ENCODE measurements at regions not wholly inside any gene's neighbourhood (a gene's known extent, or its start where the extent isn't known, plus 50 kb on each side); places are given as distances from the start of the nearest gene placed in this dataset.

DNA sequence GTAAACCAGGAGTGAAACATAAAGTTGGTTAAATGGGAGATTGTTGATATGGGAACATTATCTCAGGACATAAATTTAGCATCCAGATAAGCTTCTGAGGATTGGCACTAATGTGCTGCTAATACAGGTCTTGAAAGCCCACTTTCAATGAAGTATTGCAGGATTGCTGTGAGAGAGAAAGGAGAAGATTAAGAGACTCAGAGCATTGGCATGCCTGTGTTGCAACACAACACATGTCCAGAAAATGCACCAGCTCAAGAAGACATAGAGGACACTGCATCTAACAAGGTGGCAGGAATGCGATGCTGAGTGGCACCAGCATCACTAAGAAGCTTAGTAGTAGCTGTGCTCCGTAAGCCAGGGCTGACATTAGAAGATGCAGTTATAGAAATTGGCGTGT, 728.9 kb downstream of the SUCLG1 start:
- Histone ChIP-seq H3K27ac (ENCODE audit: low read length) (no peak overlapping the region), H3K36me3 (ENCODE audit: control insufficient read depth in 2 of 2, extremely low read depth in 1 of 2, insufficient read depth in 1 of 2, low read length in 1 of 2) (no peaks in the 10 kb centered on the region), H3K4me1 (ENCODE audit: control insufficient read depth in 1 of 2, extremely low read depth in 1 of 2, insufficient read depth in 2 of 2, low read length in 2 of 2) (no peaks in the 10 kb centered on the region), H3K9me3 (no peaks in the 10 kb centered on the region), H3K27me3 (replicated peaks in 1 of 2; ENCODE audit: control insufficient read depth in 2 of 2, extremely low read depth in 1 of 2, insufficient read depth in 2 of 2, low read length in 1 of 2) (no peaks in the 10 kb centered on the region), H3K4me3 (ENCODE audit: control insufficient read depth in 1 of 2, extremely low read depth in 1 of 2, low read length in 1 of 2) (no peak overlapping the region)
- H3K27ac Mint-ChIP-seq: no peak overlapping the region
- ATAC-seq (replicated peaks in 1 of 4): no peak
- 100% methylated on average over 1 of the region's 3 CpGs for WGBS (ENCODE audit: insufficient coverage)
- CTCF ChIA-PET: no interaction called here
- no peak overlapping the region for H3K4me3 Mint-ChIP-seq
- no peaks in the 10 kb centered on the region for H3K4me1 Mint-ChIP-seq
- no peak for DNase-seq
- H3K36me3 Mint-ChIP-seq: no peaks in the 10 kb centered on the region
- H3K27me3 Mint-ChIP-seq: no peaks in the 10 kb centered on the region
- POLR2A ChIA-PET: no interaction called here
- peaks cover 4 to 21% (median 8%) of the 10 kb centered on the region in 3 donors for H3K9me3 Mint-ChIP-seq

DNA sequence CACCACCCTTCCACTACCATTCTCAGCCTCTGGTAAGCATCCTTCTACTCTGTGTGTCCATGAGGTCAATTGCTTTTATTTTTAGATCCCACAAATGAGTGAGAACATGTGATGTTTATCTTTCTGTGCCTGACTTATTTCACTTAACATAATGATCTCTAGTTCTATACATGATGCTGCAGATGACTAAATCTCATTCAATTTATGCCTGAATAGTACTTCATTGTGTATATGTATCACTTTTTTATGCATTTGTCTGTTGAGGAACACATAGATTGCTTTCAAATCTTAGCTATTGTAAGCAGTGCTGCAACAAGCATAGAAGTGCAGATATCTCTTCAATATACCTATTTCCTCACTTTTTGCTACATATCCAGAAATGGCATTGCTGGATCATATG, 733.3 kb downstream of the SUCLG1 start:
- H3K4me1 Mint-ChIP-seq: no peaks in the 10 kb centered on the region
- H3K27me3 Mint-ChIP-seq: no peaks in the 10 kb centered on the region

DNA sequence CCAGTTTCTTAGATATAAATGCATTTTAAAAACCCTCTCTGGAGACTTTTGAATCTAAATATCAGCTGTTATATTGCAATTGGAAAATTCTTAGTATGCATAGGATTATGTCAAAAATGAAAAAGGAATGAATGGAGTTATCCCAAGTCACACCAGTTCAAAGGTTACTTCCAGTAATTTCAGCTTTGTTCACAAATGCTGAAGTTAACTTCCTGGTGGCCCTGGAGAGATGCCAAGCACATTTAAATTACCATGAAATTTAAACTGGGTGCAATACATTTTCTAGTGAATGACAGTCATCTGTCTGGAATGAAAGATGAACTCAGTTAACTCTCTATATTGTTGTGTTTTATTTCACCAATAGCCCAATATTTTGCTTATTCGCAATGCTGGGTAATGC, 753.9 kb downstream of the SUCLG1 start:
- CTCF ChIA-PET: no interaction called here
- H3K9me3 Mint-ChIP-seq: peaks cover 0 to 14% (median 3%) of the 10 kb centered on the region in 3 donors
- ATAC-seq (replicated peaks in 1 of 4): no peak

More for the DNA sequence above, 733.3 kb downstream of the SUCLG1 start:
- no peak overlapping the region for H3K27ac Mint-ChIP-seq
- no peak overlapping the region for H3K4me3 Mint-ChIP-seq
- Histone ChIP-seq H3K4me3 (ENCODE audit: control insufficient read depth in 1 of 2, extremely low read depth in 1 of 2, low read length in 1 of 2) (no peak overlapping the region), H3K9me3 (no peaks in the 10 kb centered on the region), H3K27me3 (replicated peaks in 1 of 2; ENCODE audit: control insufficient read depth in 2 of 2, extremely low read depth in 1 of 2, insufficient read depth in 2 of 2, low read length in 1 of 2) (no peaks in the 10 kb centered on the region), H3K4me1 (ENCODE audit: control insufficient read depth in 1 of 2, extremely low read depth in 1 of 2, insufficient read depth in 2 of 2, low read length in 2 of 2) (no peaks in the 10 kb centered on the region), H3K27ac (ENCODE audit: low read length) (no peak overlapping the region), H3K36me3 (ENCODE audit: control insufficient read depth in 2 of 2, extremely low read depth in 1 of 2, insufficient read depth in 1 of 2, low read length in 1 of 2) (no peaks in the 10 kb centered on the region)
- H3K9me3 Mint-ChIP-seq: peaks cover 4 to 16% (median 6%) of the 10 kb centered on the region in 3 donors
- POLR2A ChIA-PET: no interaction called here
- H3K36me3 Mint-ChIP-seq: no peaks in the 10 kb centered on the region
- no peak for DNase-seq
- CTCF ChIA-PET: no interaction called here
- ATAC-seq (replicated peaks in 1 of 4): no peak

GRCh38 chr2:83703598-83703997, 755.5 kb downstream of the SUCLG1 start:
- no peak for ATAC-seq (replicated peaks in 1 of 4)
- Mint-ChIP-seq H3K4me3 (no peak overlapping the region), H3K27ac (no peak overlapping the region), H3K4me1 (no peaks in the 10 kb centered on the region), H3K36me3 (no peaks in the 10 kb centered on the region), H3K27me3 (no peaks in the 10 kb centered on the region), H3K9me3 (peaks cover 0 to 14% (median 3%) of the 10 kb centered on the region in 3 donors)
- no peaks in the 10 kb centered on the region for H3K27me3 ChIP-seq (replicated peaks in 1 of 2; ENCODE audit: control insufficient read depth in 2 of 2, extremely low read depth in 1 of 2, insufficient read depth in 2 of 2, low read length in 1 of 2)
- no peak overlapping the region for H3K27ac ChIP-seq (ENCODE audit: low read length)
- DNase-seq: no peak
- POLR2A ChIA-PET: no interaction called here
- CTCF ChIA-PET: no interaction called here
- no peak overlapping the region for H3K4me3 ChIP-seq (ENCODE audit: control insufficient read depth in 1 of 2, extremely low read depth in 1 of 2, low read length in 1 of 2)
- H3K4me1 ChIP-seq (ENCODE audit: control insufficient read depth in 1 of 2, extremely low read depth in 1 of 2, insufficient read depth in 2 of 2, low read length in 2 of 2): no peaks in the 10 kb centered on the region
- WGBS (ENCODE audit: insufficient coverage): no CpG with 5 or more reads among the region's 1 CpG
- no peaks in the 10 kb centered on the region for H3K36me3 ChIP-seq (ENCODE audit: control insufficient read depth in 2 of 2, extremely low read depth in 1 of 2, insufficient read depth in 1 of 2, low read length in 1 of 2)
- H3K9me3 ChIP-seq: no peaks in the 10 kb centered on the region

More for the DNA sequence above, 753.9 kb downstream of the SUCLG1 start:
- H3K4me1 Mint-ChIP-seq: no peaks in the 10 kb centered on the region
- no peak for DNase-seq
- H3K27ac Mint-ChIP-seq: no peak overlapping the region
- H3K4me1 ChIP-seq (ENCODE audit: control insufficient read depth in 1 of 2, extremely low read depth in 1 of 2, insufficient read depth in 2 of 2, low read length in 2 of 2): no peaks in the 10 kb centered on the region
- no peak overlapping the region for H3K27ac ChIP-seq (ENCODE audit: low read length)
- WGBS (ENCODE audit: insufficient coverage): no CpG with 5 or more reads among the region's 1 CpG
- no peaks in the 10 kb centered on the region for H3K9me3 ChIP-seq
- H3K36me3 Mint-ChIP-seq: no peaks in the 10 kb centered on the region
- no peaks in the 10 kb centered on the region for H3K27me3 ChIP-seq (replicated peaks in 1 of 2; ENCODE audit: control insufficient read depth in 2 of 2, extremely low read depth in 1 of 2, insufficient read depth in 2 of 2, low read length in 1 of 2)
- POLR2A ChIA-PET: no interaction called here
- no peaks in the 10 kb centered on the region for H3K36me3 ChIP-seq (ENCODE audit: control insufficient read depth in 2 of 2, extremely low read depth in 1 of 2, insufficient read depth in 1 of 2, low read length in 1 of 2)
- no peaks in the 10 kb centered on the region for H3K27me3 Mint-ChIP-seq
- no peak overlapping the region for H3K4me3 ChIP-seq (ENCODE audit: control insufficient read depth in 1 of 2, extremely low read depth in 1 of 2, low read length in 1 of 2)
- H3K4me3 Mint-ChIP-seq: no peak overlapping the region

DNA sequence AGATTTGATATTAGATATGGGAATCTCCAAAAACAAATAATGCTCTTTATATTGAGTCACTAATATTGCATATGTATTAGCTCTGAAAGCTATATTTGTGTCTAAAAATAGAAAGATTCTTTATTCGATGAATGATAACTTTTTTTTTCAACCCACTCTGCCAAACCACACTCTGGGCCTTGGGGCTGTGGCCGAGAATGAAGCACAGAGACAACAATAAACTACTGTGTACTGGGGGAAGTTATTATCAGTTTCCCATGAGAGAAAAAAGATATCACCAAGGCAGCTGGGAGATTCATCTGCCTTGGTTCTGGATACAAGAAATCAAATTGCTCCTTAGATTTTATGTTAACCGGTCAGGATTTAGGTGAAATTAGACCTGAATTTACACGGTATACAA, 762.2 kb downstream of the SUCLG1 start:
- peaks cover 0 to 12% (median 2%) of the 10 kb centered on the region in 3 donors for H3K9me3 Mint-ChIP-seq
- no peak overlapping the region for H3K4me3 ChIP-seq (ENCODE audit: control insufficient read depth in 1 of 2, extremely low read depth in 1 of 2, low read length in 1 of 2)
- ChIA-PET POLR2A (no interaction called here), CTCF (no interaction called here)
- WGBS (ENCODE audit: insufficient coverage): no CpG with 5 or more reads among the region's 4 CpGs
- no peaks in the 10 kb centered on the region for H3K36me3 ChIP-seq (ENCODE audit: control insufficient read depth in 2 of 2, extremely low read depth in 1 of 2, insufficient read depth in 1 of 2, low read length in 1 of 2)
- no peaks in the 10 kb centered on the region for H3K36me3 Mint-ChIP-seq
- H3K27ac ChIP-seq (ENCODE audit: low read length): no peak overlapping the region
- DNase-seq (no peak), ATAC-seq (replicated peaks in 1 of 4) (no peak)
- no peaks in the 10 kb centered on the region for H3K9me3 ChIP-seq
- no peaks in the 10 kb centered on the region for H3K27me3 ChIP-seq (replicated peaks in 1 of 2; ENCODE audit: control insufficient read depth in 2 of 2, extremely low read depth in 1 of 2, insufficient read depth in 2 of 2, low read length in 1 of 2)
- H3K27ac Mint-ChIP-seq: no peak overlapping the region
- no peaks in the 10 kb centered on the region for H3K27me3 Mint-ChIP-seq
- H3K4me1 Mint-ChIP-seq: no peaks in the 10 kb centered on the region
- no peaks in the 10 kb centered on the region for H3K4me1 ChIP-seq (ENCODE audit: control insufficient read depth in 1 of 2, extremely low read depth in 1 of 2, insufficient read depth in 2 of 2, low read length in 2 of 2)
- no peak overlapping the region for H3K4me3 Mint-ChIP-seq

DNA sequence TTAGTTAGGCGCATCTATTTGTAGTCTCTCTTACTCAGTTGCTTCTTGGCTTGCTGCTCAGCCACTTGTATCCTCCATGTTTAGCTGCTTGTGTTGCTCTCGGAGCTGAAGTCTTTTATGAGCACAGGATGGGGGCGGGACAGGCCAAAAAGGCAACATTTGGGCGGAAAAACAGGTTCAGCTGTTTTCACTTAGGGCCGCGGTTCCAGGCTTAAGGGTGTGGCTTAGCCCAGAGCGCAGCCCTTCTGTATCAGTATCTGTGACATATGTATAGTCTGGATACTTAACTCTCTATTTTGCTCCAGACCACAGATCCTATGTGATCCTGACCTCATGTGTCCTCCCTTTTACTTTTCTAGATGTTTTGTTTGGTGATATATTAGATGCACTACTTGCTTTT, 763.5 kb downstream of the SUCLG1 start:
- 78% methylated on average over 5 of the region's 7 CpGs for WGBS (ENCODE audit: insufficient coverage)
- no peaks in the 10 kb centered on the region for H3K36me3 Mint-ChIP-seq
- H3K27me3 Mint-ChIP-seq: no peaks in the 10 kb centered on the region
- H3K27me3 ChIP-seq (replicated peaks in 1 of 2; ENCODE audit: control insufficient read depth in 2 of 2, extremely low read depth in 1 of 2, insufficient read depth in 2 of 2, low read length in 1 of 2): no peaks in the 10 kb centered on the region
- no peak overlapping the region for H3K4me3 ChIP-seq (ENCODE audit: control insufficient read depth in 1 of 2, extremely low read depth in 1 of 2, low read length in 1 of 2)
- H3K4me1 ChIP-seq (ENCODE audit: control insufficient read depth in 1 of 2, extremely low read depth in 1 of 2, insufficient read depth in 2 of 2, low read length in 2 of 2): no peaks in the 10 kb centered on the region
- H3K4me1 Mint-ChIP-seq: no peaks in the 10 kb centered on the region
- CTCF ChIA-PET: no interaction called here
- no peak for ATAC-seq (replicated peaks in 1 of 4)
- no peaks in the 10 kb centered on the region for H3K9me3 ChIP-seq
- POLR2A ChIA-PET: no interaction called here
- no peak overlapping the region for H3K27ac Mint-ChIP-seq
- H3K36me3 ChIP-seq (ENCODE audit: control insufficient read depth in 2 of 2, extremely low read depth in 1 of 2, insufficient read depth in 1 of 2, low read length in 1 of 2): no peaks in the 10 kb centered on the region
- no peak overlapping the region for H3K4me3 Mint-ChIP-seq
- no peak for DNase-seq
- peaks cover 0 to 11% (median 2%) of the 10 kb centered on the region in 3 donors for H3K9me3 Mint-ChIP-seq
- H3K27ac ChIP-seq (ENCODE audit: low read length): no peak overlapping the region

DNA sequence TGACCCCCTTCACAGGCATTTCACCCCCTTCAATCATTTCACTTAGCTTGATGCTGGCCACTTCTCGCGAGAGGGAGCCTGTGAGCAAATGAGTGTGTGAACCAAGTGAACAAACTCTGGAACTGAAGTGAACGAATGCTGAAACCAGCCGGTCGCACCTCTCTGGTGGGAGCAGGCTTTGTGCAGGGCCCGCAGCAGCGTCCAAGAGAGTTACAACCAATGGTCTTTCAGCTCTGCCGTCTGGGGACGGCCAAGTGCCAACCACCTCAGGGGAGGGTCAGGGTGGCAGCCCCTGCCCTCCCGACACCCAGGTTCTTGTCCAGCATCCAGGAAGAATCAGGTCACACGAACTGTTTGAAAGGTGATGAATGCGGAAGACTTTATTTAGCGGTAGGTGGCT, 764.0 kb downstream of the SUCLG1 start:
- Mint-ChIP-seq H3K9me3 (peaks cover 0 to 11% (median 2%) of the 10 kb centered on the region in 3 donors), H3K27me3 (no peaks in the 10 kb centered on the region), H3K4me3 (no peak overlapping the region), H3K36me3 (no peaks in the 10 kb centered on the region), H3K27ac (no peak overlapping the region), H3K4me1 (no peaks in the 10 kb centered on the region)
- no peaks in the 10 kb centered on the region for H3K9me3 ChIP-seq
- H3K27me3 ChIP-seq (replicated peaks in 1 of 2; ENCODE audit: control insufficient read depth in 2 of 2, extremely low read depth in 1 of 2, insufficient read depth in 2 of 2, low read length in 1 of 2): no peaks in the 10 kb centered on the region
- DNase-seq (no peak), ATAC-seq (replicated peaks in 1 of 4) (no peak)
- no peaks in the 10 kb centered on the region for H3K36me3 ChIP-seq (ENCODE audit: control insufficient read depth in 2 of 2, extremely low read depth in 1 of 2, insufficient read depth in 1 of 2, low read length in 1 of 2)
- H3K27ac ChIP-seq (ENCODE audit: low read length): no peak overlapping the region
- H3K4me1 ChIP-seq (ENCODE audit: control insufficient read depth in 1 of 2, extremely low read depth in 1 of 2, insufficient read depth in 2 of 2, low read length in 2 of 2): no peaks in the 10 kb centered on the region
- POLR2A ChIA-PET: no interaction called here
- no peak overlapping the region for H3K4me3 ChIP-seq (ENCODE audit: control insufficient read depth in 1 of 2, extremely low read depth in 1 of 2, low read length in 1 of 2)
- WGBS (ENCODE audit: insufficient coverage): 92% methylated on average over 11 of the region's 13 CpGs
- CTCF ChIA-PET: no interaction called here
